ENCODE measurements at regions not wholly inside any gene's neighbourhood (a gene's known extent, or its start where the extent isn't known, plus 50 kb on each side); places are given as distances from the start of the nearest gene placed in this dataset.

DNA sequence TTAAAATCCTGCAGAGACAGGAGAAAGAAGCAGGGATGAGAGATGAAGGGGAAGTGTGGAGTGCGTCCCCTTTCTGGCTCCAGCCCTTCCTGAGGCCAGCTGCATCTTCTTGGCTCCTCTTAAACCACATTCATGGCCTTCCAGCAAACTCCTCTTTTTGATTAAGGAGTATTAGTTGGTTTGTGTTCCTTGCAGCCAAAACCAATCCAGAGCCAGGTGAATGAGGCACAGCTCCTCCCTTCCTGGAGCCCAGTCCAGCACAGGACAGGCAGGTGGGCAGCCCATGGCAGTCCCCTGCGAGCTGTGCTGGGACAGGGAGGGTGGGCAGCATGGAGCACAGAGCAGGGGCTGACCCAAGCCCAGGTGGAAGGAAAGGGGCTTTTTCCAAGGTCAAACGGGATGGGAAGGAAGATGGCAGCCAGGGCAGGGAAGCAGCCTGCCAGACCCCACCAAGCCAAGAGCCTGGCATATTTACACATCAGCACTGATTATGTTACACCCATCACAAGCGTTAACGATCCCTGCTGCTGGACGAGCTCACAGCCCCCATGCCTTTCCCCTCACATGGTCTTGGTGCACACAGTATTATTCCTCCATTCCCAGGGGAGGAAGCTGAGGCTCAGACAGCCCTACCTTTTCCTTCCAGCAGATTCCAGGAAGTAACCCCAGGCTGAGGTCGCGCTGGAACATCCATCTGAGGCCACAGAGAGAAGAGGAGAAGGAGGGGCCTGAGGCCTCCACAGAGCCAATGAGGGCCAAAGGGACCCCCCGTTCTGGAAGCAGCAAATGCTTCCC, 175.6 kb downstream of the SMAD6 start:
- no peak overlapping the region for H3K27ac ChIP-seq (ENCODE audit: low read length)
- H3K9ac ChIP-seq (ENCODE audit: low read length) = no peak overlapping the region
- H3K36me3 ChIP-seq (replicated peaks; ENCODE audit: insufficient read depth, low read length) = no peaks in the 10 kb centered on the region
- H3K4me3 ChIP-seq (ENCODE audit: low read length) = no peak overlapping the region
- H3K4me2 ChIP-seq (ENCODE audit: low read depth, low read length) = no peak overlapping the region
- H3K27me3 ChIP-seq (replicated peaks; ENCODE audit: insufficient read depth, low read length) = no peaks in the 10 kb centered on the region
- no peaks in the 10 kb centered on the region for H4K20me1 ChIP-seq (ENCODE audit: insufficient read depth, low read length)
- H3K79me2 ChIP-seq (ENCODE audit: low read length) = no peaks in the 10 kb centered on the region
- TF ChIP-seq, protein P1, sequence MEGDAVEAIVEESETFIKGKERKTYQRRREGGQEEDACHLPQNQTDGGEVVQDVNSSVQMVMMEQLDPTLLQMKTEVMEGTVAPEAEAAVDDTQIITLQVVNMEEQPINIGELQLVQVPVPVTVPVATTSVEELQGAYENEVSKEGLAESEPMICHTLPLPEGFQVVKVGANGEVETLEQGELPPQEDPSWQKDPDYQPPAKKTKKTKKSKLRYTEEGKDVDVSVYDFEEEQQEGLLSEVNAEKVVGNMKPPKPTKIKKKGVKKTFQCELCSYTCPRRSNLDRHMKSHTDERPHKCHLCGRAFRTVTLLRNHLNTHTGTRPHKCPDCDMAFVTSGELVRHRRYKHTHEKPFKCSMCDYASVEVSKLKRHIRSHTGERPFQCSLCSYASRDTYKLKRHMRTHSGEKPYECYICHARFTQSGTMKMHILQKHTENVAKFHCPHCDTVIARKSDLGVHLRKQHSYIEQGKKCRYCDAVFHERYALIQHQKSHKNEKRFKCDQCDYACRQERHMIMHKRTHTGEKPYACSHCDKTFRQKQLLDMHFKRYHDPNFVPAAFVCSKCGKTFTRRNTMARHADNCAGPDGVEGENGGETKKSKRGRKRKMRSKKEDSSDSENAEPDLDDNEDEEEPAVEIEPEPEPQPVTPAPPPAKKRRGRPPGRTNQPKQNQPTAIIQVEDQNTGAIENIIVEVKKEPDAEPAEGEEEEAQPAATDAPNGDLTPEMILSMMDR (IDR thresholded peaks at IDR 0.05; ENCODE audit: low read length) = no peak
- no peak for TF ChIP-seq EZH2phosphoT487 (IDR thresholded peaks at IDR 0.05; ENCODE audit: low read length)
- no peak overlapping the region for H2AFZ ChIP-seq (ENCODE audit: low read length)
- H3K4me1 ChIP-seq (ENCODE audit: low read length) = no peaks in the 10 kb centered on the region
- DNase-seq = no peak
- H3F3A ChIP-seq (ENCODE audit: insufficient read depth, low read length) = no peaks in the 10 kb centered on the region
- H3K9me2 ChIP-seq (replicated peaks; ENCODE audit: insufficient read depth, low read length) = no peaks in the 10 kb centered on the region
- H3K9me3 ChIP-seq (replicated peaks; ENCODE audit: insufficient read depth, low read length) = no peaks in the 10 kb centered on the region

DNA sequence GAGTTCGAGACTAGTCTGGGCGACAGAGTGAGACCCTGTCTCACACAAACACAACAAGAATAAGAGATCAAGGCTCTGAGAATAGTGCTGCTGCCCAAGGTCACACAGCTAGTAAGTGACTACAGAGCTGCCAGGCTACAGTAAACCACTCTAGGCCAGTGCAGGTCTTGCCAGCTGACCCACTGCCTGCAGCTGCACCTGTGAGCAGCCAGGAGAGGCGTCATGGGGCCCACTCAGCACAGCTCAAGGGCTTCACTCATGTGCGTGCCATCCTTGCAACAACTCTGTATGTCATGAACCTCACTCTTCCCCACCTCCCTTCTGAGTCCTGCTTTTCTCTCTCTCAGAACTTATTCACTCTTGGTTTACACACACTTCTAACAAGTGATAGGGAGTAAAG, 176.7 kb downstream of the SMAD6 start:
- no peak overlapping the region for H2AFZ ChIP-seq (ENCODE audit: low read length)
- H3F3A ChIP-seq (ENCODE audit: insufficient read depth, low read length) = no peaks in the 10 kb centered on the region
- H3K4me2 ChIP-seq (ENCODE audit: low read depth, low read length) = no peak overlapping the region
- TF ChIP-seq, protein P1 (IDR thresholded peaks at IDR 0.05; ENCODE audit: low read length) = no peak
- no peak overlapping the region for H3K27ac ChIP-seq (ENCODE audit: low read length)
- H3K27me3 ChIP-seq (replicated peaks; ENCODE audit: insufficient read depth, low read length) = no peaks in the 10 kb centered on the region
- no peaks in the 10 kb centered on the region for H3K9me3 ChIP-seq (replicated peaks; ENCODE audit: insufficient read depth, low read length)
- H3K9me2 ChIP-seq (replicated peaks; ENCODE audit: insufficient read depth, low read length) = no peaks in the 10 kb centered on the region
- H3K79me2 ChIP-seq (ENCODE audit: low read length) = no peaks in the 10 kb centered on the region
- H3K4me1 ChIP-seq (ENCODE audit: low read length) = no peaks in the 10 kb centered on the region
- no peak overlapping the region for H3K9ac ChIP-seq (ENCODE audit: low read length)
- H4K20me1 ChIP-seq (ENCODE audit: insufficient read depth, low read length) = no peaks in the 10 kb centered on the region
- H3K4me3 ChIP-seq (ENCODE audit: low read length) = no peak overlapping the region
- no peaks in the 10 kb centered on the region for H3K36me3 ChIP-seq (replicated peaks; ENCODE audit: insufficient read depth, low read length)
- no peak for DNase-seq

DNA sequence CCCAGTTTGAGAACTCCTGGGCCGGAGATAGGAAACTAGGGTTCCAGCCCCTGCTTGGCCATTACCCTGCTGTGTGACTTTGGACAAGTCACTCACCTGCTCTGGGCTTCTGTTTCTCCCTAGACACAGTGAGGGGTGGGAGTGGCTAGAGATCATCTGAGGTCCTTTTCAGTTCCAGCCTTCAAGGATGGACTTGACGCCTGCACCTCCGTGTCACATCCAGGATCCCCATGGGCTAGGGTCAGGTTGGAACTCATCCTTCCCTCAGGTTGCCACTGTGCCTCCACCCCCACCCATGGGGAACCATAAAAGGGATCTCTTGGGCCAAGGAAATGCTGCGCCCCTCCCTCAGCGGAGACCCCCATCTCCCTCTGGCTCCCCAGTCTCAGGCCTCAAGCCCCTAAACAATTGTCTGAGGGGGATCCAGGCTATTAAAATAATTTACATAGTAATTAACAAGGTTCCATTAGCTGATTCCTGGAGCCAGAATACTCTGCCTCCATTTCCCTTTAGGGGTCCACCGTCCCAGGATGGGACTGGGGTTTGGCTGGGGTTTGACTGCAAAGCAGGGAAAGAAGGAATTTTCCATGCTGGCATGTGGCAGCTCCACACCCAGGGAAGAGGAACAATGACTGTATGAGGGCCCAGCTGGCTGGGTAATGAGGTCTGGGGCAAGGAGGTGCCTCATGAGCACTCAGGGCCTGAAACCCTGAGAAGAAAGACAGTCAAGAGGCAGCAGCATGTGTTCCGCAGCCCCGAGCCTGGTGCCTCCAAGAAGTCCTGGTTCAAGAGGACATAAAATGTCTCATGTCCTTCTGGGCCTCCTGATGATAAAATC, 177.7 kb downstream of the SMAD6 start:
- H3K79me2 ChIP-seq (ENCODE audit: low read length) = no peaks in the 10 kb centered on the region
- TF ChIP-seq EZH2phosphoT487 (IDR thresholded peaks at IDR 0.05; ENCODE audit: low read length) = no peak
- no peak for TF ChIP-seq EZH2 (optimal IDR thresholded peaks at IDR 0.05; ENCODE audit: low read depth, low read length)
- TF ChIP-seq, protein P1 (IDR thresholded peaks at IDR 0.05; ENCODE audit: low read length) = no peak
- no peaks in the 10 kb centered on the region for H3K9me2 ChIP-seq (replicated peaks; ENCODE audit: insufficient read depth, low read length)
- H3K4me1 ChIP-seq (ENCODE audit: low read length) = no peaks in the 10 kb centered on the region
- no peaks in the 10 kb centered on the region for H3K9me3 ChIP-seq (replicated peaks; ENCODE audit: insufficient read depth, low read length)
- H4K20me1 ChIP-seq (ENCODE audit: insufficient read depth, low read length) = no peaks in the 10 kb centered on the region
- no peak for DNase-seq
- H3K27ac ChIP-seq (ENCODE audit: low read length) = no peak overlapping the region
- H3K27me3 ChIP-seq (replicated peaks; ENCODE audit: insufficient read depth, low read length) = no peaks in the 10 kb centered on the region
- no peaks in the 10 kb centered on the region for H3K36me3 ChIP-seq (replicated peaks; ENCODE audit: insufficient read depth, low read length)
- no peak overlapping the region for H3K4me2 ChIP-seq (ENCODE audit: low read depth, low read length)
- no peak overlapping the region for H3K4me3 ChIP-seq (ENCODE audit: low read length)
- no peaks in the 10 kb centered on the region for H3F3A ChIP-seq (ENCODE audit: insufficient read depth, low read length)
- H3K9ac ChIP-seq (ENCODE audit: low read length) = no peak overlapping the region
- no peak overlapping the region for H2AFZ ChIP-seq (ENCODE audit: low read length)

All from MM.1S (cell line).